MM.1S (cell line): ENCODE measurements at regions not wholly inside any gene's neighbourhood (a gene's known extent, or its start where the extent isn't known, plus 50 kb on each side); places are given as distances from the start of the nearest gene placed in this dataset.

Experiments
- CTCF ChIP-seq: fragments of 300-600 bp; sonication (generic); IDR thresholded peaks from 2 replicates; pipeline ENCODE4 v1.5.1; 2016; ENCODE audit warnings: antibody characterized with exemption, low read length, mixed read lengths
- EZH2 ChIP-seq: fragments of 300-600 bp; sonication (generic); optimal IDR thresholded peaks from 2 replicates; pipeline ENCODE3; 2017; ENCODE audit warnings: low read depth, mild to moderate bottlenecking, antibody characterized with exemption, low read length, mixed read lengths
- EZH2phosphoT487 ChIP-seq: fragments of 300-600 bp; sonication (generic); IDR thresholded peaks from 2 replicates; pipeline ENCODE4 v1.6.1; 2018; ENCODE audit warnings: antibody characterized with exemption, low read length

GRCh38 chr17:77735081-77735565 is 223.4 kb upstream of the TNRC6C start:
- TF ChIP-seq CTCF (no peak), EZH2 (no peak), EZH2phosphoT487 (no peak)
